Gastroesophageal sphincter (tissue), 3 donors: ENCODE measurements at regions not wholly inside any gene's neighbourhood (a gene's known extent, or its start where the extent isn't known, plus 50 kb on each side); places are given as distances from the start of the nearest gene placed in this dataset.

Experiments
- CTCF ChIP-seq, 4 experiments: fragments of 200-600 bp in 2 of 4; fragments of 450-650 bp in 2 of 4; sonication (generic) in 1 of 4; IDR thresholded peaks; one replicate each; pipeline ENCODE4 v1.5.1; 2017 to 2019; ENCODE audit warnings: antibody characterized with exemption in 4 of 4, mild to moderate bottlenecking in 2 of 4, moderate library complexity in 2 of 4
- EP300 ChIP-seq: sonication (generic); formaldehyde crosslinking; IDR thresholded peaks from one replicate; pipeline ENCODE4 v1.6.1; 2017; ENCODE audit warnings: antibody characterized with exemption, mild to moderate bottlenecking
- POLR2A ChIP-seq, 2 donors: fragments of 450-650 bp; IDR thresholded peaks; one replicate each; pipeline ENCODE4 v1.6.1; 2017; ENCODE audit warnings: antibody characterized with exemption in 2 of 2, mild to moderate bottlenecking in 2 of 2, moderate library complexity in 1 of 2
- POLR2AphosphoS5 ChIP-seq: sonication (generic); formaldehyde crosslinking; IDR thresholded peaks from one replicate; pipeline ENCODE4 v1.6.1; 2017; ENCODE audit warnings: antibody characterized with exemption

GRCh38 chr1:36741066-36741465, 258.4 kb upstream of the CSF3R start:
- TF ChIP-seq POLR2A (IDR thresholded peaks at IDR 0.05) (no peak), CTCF (IDR thresholded peaks at IDR 0.05) (no peak), POLR2AphosphoS5 (no peak), EP300 (no peak)
